NCI-H187 treated with DMSO at 0.1 percent for 48 hours (cell line): ENCODE measurements at regions not wholly inside any gene's neighbourhood (a gene's known extent, or its start where the extent isn't known, plus 50 kb on each side); places are given as distances from the start of the nearest gene placed in this dataset.
"Not testable (repeated sequence)": the region's sequence is repeated elsewhere in the genome, so short reads cannot be mapped to it uniquely, and the experiment has no call there.

ENCODE experiments used
- DNase-seq: peaks from one replicate; lab custom pipeline; 2025; lab: John Stamatoyannopoulos, UW

DNA sequence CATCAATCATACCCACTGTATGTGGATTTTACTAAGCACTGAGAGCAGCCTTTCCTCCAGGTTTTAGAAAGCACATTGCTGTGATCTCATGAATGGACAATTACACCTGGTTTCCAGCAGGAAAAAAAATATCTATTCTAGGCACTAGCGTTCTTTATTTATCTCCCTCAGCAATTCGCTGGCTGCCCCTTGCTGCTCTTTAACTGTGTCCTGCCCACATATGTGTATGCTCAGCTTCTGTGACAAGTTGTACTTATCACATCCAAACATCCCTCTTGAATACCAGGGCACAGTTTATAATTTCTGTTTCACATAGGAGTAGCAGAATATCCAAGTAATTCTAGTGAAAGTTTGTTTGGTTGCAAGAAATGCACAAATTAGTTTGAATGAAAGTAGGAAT is 146.8 kb downstream of the USP46 start:
- no peak for DNase-seq

DNA sequence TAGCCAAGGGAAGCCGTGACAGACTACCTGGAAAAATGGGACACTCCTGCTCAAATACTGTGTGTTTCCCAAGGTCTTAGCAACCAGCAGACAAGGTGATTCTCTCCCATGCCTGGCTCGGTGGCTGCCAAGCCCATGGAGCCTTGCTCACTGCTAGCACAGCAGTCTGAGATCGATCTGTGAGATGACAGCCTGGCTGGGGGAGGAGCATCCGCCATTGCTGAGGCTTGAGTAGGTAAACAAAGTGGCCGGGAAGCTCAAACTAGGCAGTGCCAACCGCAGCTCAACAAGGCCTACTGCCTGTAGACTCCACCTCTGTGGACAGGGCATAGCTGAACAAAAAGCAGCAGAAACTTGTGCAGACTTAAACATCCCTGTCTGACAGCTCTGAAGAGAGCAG is 137.0 kb downstream of the USP46 start:
- DNase-seq: not testable (repeated sequence)

DNA sequence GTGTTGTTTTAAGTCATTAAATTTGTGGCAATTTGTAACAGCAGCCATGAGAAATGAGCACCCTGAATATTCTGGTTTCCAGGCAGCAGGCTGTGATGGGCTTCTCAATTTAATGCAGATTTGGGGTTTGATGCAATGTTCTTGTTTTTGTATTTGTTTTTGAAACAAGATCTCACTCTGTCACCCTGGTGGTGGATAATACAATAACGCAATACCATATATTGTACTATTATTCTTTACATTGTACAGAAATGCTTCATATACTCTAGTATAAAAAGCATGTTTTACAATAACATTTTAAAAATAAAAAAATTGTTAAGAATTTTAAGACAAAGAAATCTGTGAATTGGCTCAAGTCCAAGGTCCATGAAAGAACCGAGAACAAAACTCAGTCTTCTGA is 129.1 kb downstream of the USP46 start:
- DNase-seq: no peak

DNA sequence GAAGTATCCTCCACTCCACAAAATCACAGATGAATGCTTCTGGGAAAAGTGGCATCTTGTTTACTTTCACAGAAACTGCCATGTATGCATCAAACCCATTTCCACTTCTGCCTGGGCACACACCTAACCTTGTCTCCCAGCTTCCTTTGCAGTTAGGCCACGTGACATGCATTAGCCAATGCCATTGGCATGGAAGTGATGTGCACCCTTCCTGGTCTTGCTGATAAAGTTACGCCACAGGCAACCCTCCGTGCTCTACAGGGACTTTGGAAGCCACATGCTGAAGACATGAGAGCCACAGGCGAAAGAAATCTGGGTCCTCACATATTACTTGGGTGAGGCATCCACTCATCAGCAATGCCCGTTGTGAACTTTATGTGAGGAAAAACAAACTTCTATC is 123.3 kb downstream of the USP46 start:
- no peak for DNase-seq
